ENCODE measurements at regions not wholly inside any gene's neighbourhood (a gene's known extent, or its start where the extent isn't known, plus 50 kb on each side); places are given as distances from the start of the nearest gene placed in this dataset.

DNA sequence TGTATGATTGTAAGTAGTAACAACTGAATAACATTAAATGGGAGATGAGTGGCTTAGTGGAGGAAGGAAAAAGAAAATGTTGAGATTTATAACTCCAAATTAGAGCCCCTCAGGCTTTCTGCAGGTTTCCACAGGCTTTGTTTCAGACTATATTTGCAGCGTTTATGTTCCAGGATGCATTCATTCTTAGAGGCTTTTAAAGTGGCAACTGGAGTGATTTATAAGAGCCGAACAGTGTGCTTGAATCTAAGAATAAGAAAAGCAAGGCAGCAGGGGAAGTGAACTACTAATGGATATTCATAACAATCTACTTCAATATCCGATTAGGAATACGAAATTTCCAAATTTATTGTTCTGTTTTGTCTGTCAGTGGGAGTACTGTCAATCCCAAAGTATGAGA is 91.0 kb downstream of the UFM1 start:
- H4K20me1 ChIP-seq (ENCODE audit: control insufficient read depth, insufficient read depth): no peaks in the 10 kb centered on the region
- H3K4me3 ChIP-seq: no peak overlapping the region
- ATAC-seq (no peak), FAIRE-seq (no peak), DNase-seq (ENCODE audit: low read depth, low spot score) (no peak)
- ChIA-PET POLR2A (no interaction called here), CTCF (no interaction called here), RAD21 (ENCODE audit: unreplicated experiment) (no interaction called here), SMC1A (ENCODE audit: uncharacterized antibody, unreplicated experiment) (no interaction called here)
- H3K27ac ChIP-seq (ENCODE audit: control insufficient read depth, insufficient read depth): no peak overlapping the region
- in situ Hi-C loops (cut with MboI): no loop called here
- no peaks in the 10 kb centered on the region for H3K36me3 ChIP-seq (ENCODE audit: control insufficient read depth in 2 of 2, insufficient read depth in 2 of 2, low read length in 1 of 2)
- H3K4me2 ChIP-seq (ENCODE audit: control insufficient read depth, insufficient read depth): no peak overlapping the region
- BruUV-seq (replicated peaks): no TSS peak
- H3K9me3 ChIP-seq (replicated peaks; ENCODE audit: control insufficient read depth, insufficient read depth, low read length): no peaks in the 10 kb centered on the region
- H3K79me2 ChIP-seq (ENCODE audit: control insufficient read depth, insufficient read depth, low read length): no peaks in the 10 kb centered on the region
- H2AFZ ChIP-seq (ENCODE audit: control insufficient read depth, low read depth, low read length): no peak overlapping the region
- WGBS (ENCODE audit: insufficient coverage, insufficient replicate concordance, low lambda C conversion rate, missing lambda C conversion rate): 13% methylated on average over 4 of the region's 4 CpGs
- no peak for TF ChIP-seq BCL3 (IDR thresholded peaks at IDR 0.05; ENCODE audit: borderline replicate concordance, insufficient read depth, low read depth, low read length, poor library complexity, severe bottlenecking)
- no peak for TF ChIP-seq KDM1A (IDR thresholded peaks at IDR 0.05; ENCODE audit: borderline replicate concordance)
- H3K27me3 ChIP-seq (replicated peaks in 1 of 2; ENCODE audit: control insufficient read depth in 2 of 2, insufficient read depth in 2 of 2, low read length in 1 of 2): no peaks in the 10 kb centered on the region
- H3K4me1 ChIP-seq (ENCODE audit: control insufficient read depth, insufficient read depth, low read length): no peaks in the 10 kb centered on the region
- intact Hi-C loops (cut with micrococcal nuclease; ENCODE audit: unreplicated experiment): no loop called here
- H3K9ac ChIP-seq (ENCODE audit: control insufficient read depth, insufficient read depth, low read length): no peak overlapping the region

DNA sequence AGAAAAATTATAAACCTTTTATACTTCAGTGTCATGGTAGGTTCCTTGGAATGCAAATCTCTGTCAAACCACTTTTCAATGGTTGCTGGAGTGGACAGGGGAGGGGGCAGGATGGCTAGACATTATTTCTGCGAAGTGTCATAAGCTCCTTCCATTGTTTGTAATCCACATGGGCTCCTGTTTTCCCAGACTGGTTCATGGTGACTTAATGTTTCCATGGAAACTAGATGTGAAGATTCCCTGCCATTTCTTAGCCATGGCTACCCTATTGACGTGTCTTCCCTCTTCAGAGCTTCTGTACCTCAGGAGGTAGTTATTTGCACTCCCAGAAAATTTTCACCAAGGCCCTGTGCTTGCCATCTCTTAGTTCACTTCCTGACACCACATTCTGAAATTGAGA is 95.3 kb downstream of the UFM1 start:
- Histone ChIP-seq H3K4me3 (no peak overlapping the region), H3K4me2 (ENCODE audit: control insufficient read depth, insufficient read depth) (no peak overlapping the region), H3K27ac (ENCODE audit: control insufficient read depth, insufficient read depth) (no peak overlapping the region), H3K9ac (ENCODE audit: control insufficient read depth, insufficient read depth, low read length) (no peak overlapping the region), H3K4me1 (ENCODE audit: control insufficient read depth, insufficient read depth, low read length) (no peaks in the 10 kb centered on the region), H3K27me3 (replicated peaks in 1 of 2; ENCODE audit: control insufficient read depth in 2 of 2, insufficient read depth in 2 of 2, low read length in 1 of 2) (no peaks in the 10 kb centered on the region), H2AFZ (ENCODE audit: control insufficient read depth, low read depth, low read length) (no peak overlapping the region), H3K79me2 (ENCODE audit: control insufficient read depth, insufficient read depth, low read length) (no peaks in the 10 kb centered on the region), H4K20me1 (ENCODE audit: control insufficient read depth, insufficient read depth) (no peaks in the 10 kb centered on the region), H3K36me3 (ENCODE audit: control insufficient read depth in 2 of 2, insufficient read depth in 2 of 2, low read length in 1 of 2) (no peaks in the 10 kb centered on the region), H3K9me3 (replicated peaks; ENCODE audit: control insufficient read depth, insufficient read depth, low read length) (no peaks in the 10 kb centered on the region)
- BruUV-seq (replicated peaks): no TSS peak
- ChIA-PET SMC1A (ENCODE audit: uncharacterized antibody, unreplicated experiment) (interaction anchor here (1.1 kb wide), 1 partner anchor 15 kb away, joined by 3 read pairs; no protein-coding TSS in a partner anchor), RAD21 (ENCODE audit: unreplicated experiment) (no interaction called here), POLR2A (no interaction called here), CTCF (no interaction called here)
- 26% methylated on average over 2 of the region's 2 CpGs for WGBS (ENCODE audit: insufficient coverage, insufficient replicate concordance, low lambda C conversion rate, missing lambda C conversion rate)
- DNase-seq (ENCODE audit: low read depth, low spot score) (no peak), FAIRE-seq (no peak), ATAC-seq (no peak)
- in situ Hi-C loops (cut with MboI) (no loop called here), intact Hi-C loops (cut with micrococcal nuclease; ENCODE audit: unreplicated experiment) (no loop called here)
- TF ChIP-seq BHLHE40 (IDR thresholded peaks at IDR 0.05; ENCODE audit: borderline replicate concordance in 1 of 2, low read depth in 2 of 2, low read length in 1 of 2) (no peak), RAD21 (IDR thresholded peaks at IDR 0.05; ENCODE audit: insufficient read depth, low read depth, low read length) (no peak), STAT3 (IDR thresholded peaks at IDR 0.05; ENCODE audit: low read depth, low read length) (no peak), POU2F2 (IDR thresholded peaks at IDR 0.05; ENCODE audit: borderline replicate concordance, low read depth, low read length) (no peak), KDM1A (IDR thresholded peaks at IDR 0.05; ENCODE audit: borderline replicate concordance) (no peak), CEBPB (IDR thresholded peaks at IDR 0.05; ENCODE audit: borderline replicate concordance in 1 of 2, low read depth in 2 of 2, low read length in 2 of 2) (no peak), FOXK2 (IDR thresholded peaks at IDR 0.05) (no peak), JUNB (IDR thresholded peaks at IDR 0.05) (no peak), EGR1 (IDR thresholded peaks at IDR 0.05; ENCODE audit: borderline replicate concordance in 1 of 2, low read depth in 2 of 2, low read length in 2 of 2) (no peak), IRF4 (IDR thresholded peaks at IDR 0.05; ENCODE audit: low read depth, low read length) (no peak), KLF5 (IDR thresholded peaks at IDR 0.05; ENCODE audit: partially characterized antibody) (no peak), RAD51 (IDR thresholded peaks at IDR 0.05) (no peak), HDAC2 (IDR thresholded peaks at IDR 0.05) (no peak), SMAD1 (IDR thresholded peaks at IDR 0.05; ENCODE audit: low read depth, partially characterized antibody) (no peak), RELA (IDR thresholded peaks at IDR 0.05; ENCODE audit: borderline replicate concordance, partially characterized antibody) (no peak), SREBF1 (IDR thresholded peaks at IDR 0.05; ENCODE audit: low read length) (no peak)

Measured in GM12878 (cell line).